SK-N-SH (cell line): ENCODE measurements at regions not wholly inside any gene's neighbourhood (a gene's known extent, or its start where the extent isn't known, plus 50 kb on each side); places are given as distances from the start of the nearest gene placed in this dataset.

Experiments
- CTCF ChIP-seq: fragments of 200-600 bp; sonication (generic); IDR thresholded peaks from 2 replicates; pipeline ENCODE4 v1.6.1; 2017; ENCODE audit warnings: antibody characterized with exemption, mild to moderate bottlenecking, moderate library complexity
- GABPA ChIP-seq: IDR thresholded peaks from 2 replicates; pipeline ENCODE4 v1.4.0; 2012; ENCODE audit warnings: low read depth, mild to moderate bottlenecking
- JUND ChIP-seq: IDR thresholded peaks from 2 replicates; pipeline ENCODE4 v1.4.0; 2012
- NRF1 ChIP-seq: IDR thresholded peaks from 2 replicates; pipeline ENCODE4 v1.6.1; 2012; ENCODE audit warnings: low read depth, mild to moderate bottlenecking, low read length
- PBX3 ChIP-seq: IDR thresholded peaks from 2 replicates; pipeline ENCODE4; 2012
- RCOR1 ChIP-seq: fragments of 150-350 bp; IDR thresholded peaks from 2 replicates; pipeline ENCODE4 v1.6.1; 2017; ENCODE audit warnings: antibody characterized with exemption, low read length
- TAF1 ChIP-seq: IDR thresholded peaks from 2 replicates; pipeline ENCODE4 v1.6.1; 2012; ENCODE audit warnings: low read depth, mild to moderate bottlenecking, low read length, moderate library complexity, borderline replicate concordance
- USF1 ChIP-seq: IDR thresholded peaks from 2 replicates; pipeline ENCODE4 v1.4.0; 2012; ENCODE audit warnings: low read depth, borderline replicate concordance

GRCh38 chr9:78866207-78867132, 569.5 kb downstream of the PSAT1 start:
- TF ChIP-seq TAF1 (no peak), GABPA (no peak; the same call in 1 of the 2 replicates), RCOR1 (no peak), CTCF (no peak), PBX3 (peak; percentile 96), NRF1 (no peak), JUND (peak; percentile 98), USF1 (no peak)
